ENCODE measurements at regions not wholly inside any gene's neighbourhood (a gene's known extent, or its start where the extent isn't known, plus 50 kb on each side); places are given as distances from the start of the nearest gene placed in this dataset.

DNA sequence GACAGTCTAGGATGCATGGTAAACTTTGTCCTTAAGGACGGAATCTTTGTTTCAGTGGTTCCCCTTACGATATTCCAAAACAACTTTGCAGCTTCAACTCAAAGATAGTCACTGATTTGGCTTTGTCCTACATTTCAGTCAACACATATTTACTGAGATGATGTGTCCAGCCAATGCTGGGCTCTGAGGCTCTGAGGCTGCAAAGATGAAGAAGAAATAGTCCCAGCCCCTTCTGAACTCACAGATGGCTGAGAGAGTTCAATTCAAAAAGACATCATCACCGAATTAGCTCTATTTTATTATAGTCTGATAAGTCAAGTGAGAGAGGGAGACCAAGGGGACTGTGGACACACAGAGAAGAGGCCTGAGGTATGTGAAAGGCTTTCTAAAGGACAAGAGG, 544.0 kb downstream of the ACTL7B start:
- TF ChIP-seq, protein P1, sequence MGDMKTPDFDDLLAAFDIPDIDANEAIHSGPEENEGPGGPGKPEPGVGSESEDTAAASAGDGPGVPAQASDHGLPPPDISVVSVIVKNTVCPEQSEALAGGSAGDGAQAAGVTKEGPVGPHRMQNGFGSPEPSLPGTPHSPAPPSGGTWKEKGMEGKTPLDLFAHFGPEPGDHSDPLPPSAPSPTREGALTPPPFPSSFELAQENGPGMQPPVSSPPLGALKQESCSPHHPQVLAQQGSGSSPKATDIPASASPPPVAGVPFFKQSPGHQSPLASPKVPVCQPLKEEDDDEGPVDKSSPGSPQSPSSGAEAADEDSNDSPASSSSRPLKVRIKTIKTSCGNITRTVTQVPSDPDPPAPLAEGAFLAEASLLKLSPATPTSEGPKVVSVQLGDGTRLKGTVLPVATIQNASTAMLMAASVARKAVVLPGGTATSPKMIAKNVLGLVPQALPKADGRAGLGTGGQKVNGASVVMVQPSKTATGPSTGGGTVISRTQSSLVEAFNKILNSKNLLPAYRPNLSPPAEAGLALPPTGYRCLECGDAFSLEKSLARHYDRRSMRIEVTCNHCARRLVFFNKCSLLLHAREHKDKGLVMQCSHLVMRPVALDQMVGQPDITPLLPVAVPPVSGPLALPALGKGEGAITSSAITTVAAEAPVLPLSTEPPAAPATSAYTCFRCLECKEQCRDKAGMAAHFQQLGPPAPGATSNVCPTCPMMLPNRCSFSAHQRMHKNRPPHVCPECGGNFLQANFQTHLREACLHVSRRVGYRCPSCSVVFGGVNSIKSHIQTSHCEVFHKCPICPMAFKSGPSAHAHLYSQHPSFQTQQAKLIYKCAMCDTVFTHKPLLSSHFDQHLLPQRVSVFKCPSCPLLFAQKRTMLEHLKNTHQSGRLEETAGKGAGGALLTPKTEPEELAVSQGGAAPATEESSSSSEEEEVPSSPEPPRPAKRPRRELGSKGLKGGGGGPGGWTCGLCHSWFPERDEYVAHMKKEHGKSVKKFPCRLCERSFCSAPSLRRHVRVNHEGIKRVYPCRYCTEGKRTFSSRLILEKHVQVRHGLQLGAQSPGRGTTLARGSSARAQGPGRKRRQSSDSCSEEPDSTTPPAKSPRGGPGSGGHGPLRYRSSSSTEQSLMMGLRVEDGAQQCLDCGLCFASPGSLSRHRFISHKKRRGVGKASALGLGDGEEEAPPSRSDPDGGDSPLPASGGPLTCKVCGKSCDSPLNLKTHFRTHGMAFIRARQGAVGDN (CRISPR knock-in tag; IDR thresholded peaks at IDR 0.05) = no peak
- TF ChIP-seq POLR2AphosphoS5 (IDR thresholded peaks at IDR 0.05; ENCODE audit: low read depth, low read length) (no peak), ATF4 (CRISPR knock-in tag; IDR thresholded peaks at IDR 0.05) (no peak), ZNF777 (CRISPR knock-in tag; IDR thresholded peaks at IDR 0.05) (no peak), POLR2A (IDR thresholded peaks at IDR 0.05; ENCODE audit: insufficient read depth in 1 of 2, low read depth in 2 of 2, low read length in 2 of 2) (no peak), ZNF709 (CRISPR knock-in tag; IDR thresholded peaks at IDR 0.05) (no peak), ZNF260 (CRISPR knock-in tag; IDR thresholded peaks at IDR 0.05; ENCODE audit: borderline replicate concordance, low read depth) (no peak), AGO2 (optimal IDR thresholded peaks at IDR 0.05; ENCODE audit: low read depth, low read length) (no peak), JUNB (CRISPR knock-in tag; IDR thresholded peaks at IDR 0.05; ENCODE audit: borderline replicate concordance) (no peak), CTCF (CRISPR knock-in tag; IDR thresholded peaks at IDR 0.05) (no peak), TCF7L2 (IDR thresholded peaks at IDR 0.05; ENCODE audit: low read depth, low read length) (no peak)
- TF ChIP-seq, protein P2, sequence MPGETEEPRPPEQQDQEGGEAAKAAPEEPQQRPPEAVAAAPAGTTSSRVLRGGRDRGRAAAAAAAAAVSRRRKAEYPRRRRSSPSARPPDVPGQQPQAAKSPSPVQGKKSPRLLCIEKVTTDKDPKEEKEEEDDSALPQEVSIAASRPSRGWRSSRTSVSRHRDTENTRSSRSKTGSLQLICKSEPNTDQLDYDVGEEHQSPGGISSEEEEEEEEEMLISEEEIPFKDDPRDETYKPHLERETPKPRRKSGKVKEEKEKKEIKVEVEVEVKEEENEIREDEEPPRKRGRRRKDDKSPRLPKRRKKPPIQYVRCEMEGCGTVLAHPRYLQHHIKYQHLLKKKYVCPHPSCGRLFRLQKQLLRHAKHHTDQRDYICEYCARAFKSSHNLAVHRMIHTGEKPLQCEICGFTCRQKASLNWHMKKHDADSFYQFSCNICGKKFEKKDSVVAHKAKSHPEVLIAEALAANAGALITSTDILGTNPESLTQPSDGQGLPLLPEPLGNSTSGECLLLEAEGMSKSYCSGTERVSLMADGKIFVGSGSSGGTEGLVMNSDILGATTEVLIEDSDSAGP (CRISPR knock-in tag; IDR thresholded peaks at IDR 0.05; ENCODE audit: borderline replicate concordance) = no peak

Data from HepG2 (cell line).